ENCODE measurements at regions not wholly inside any gene's neighbourhood (a gene's known extent, or its start where the extent isn't known, plus 50 kb on each side); places are given as distances from the start of the nearest gene placed in this dataset.
"Not testable (repeated sequence)": the region's sequence is repeated elsewhere in the genome, so short reads cannot be mapped to it uniquely, and the experiment has no call there.

- TF ChIP-seq CTCF (IDR thresholded peaks at IDR 0.05); TCF7L2 (IDR thresholded peaks at IDR 0.05; ENCODE audit: low read depth, low read length); POLR2AphosphoS5 (IDR thresholded peaks at IDR 0.05; ENCODE audit: low read depth, low read length); SIN3A (IDR thresholded peaks at IDR 0.05; ENCODE audit: borderline replicate concordance, insufficient read depth, low read depth, low read length): not testable (repeated sequence)
- TF ChIP-seq, protein P1, sequence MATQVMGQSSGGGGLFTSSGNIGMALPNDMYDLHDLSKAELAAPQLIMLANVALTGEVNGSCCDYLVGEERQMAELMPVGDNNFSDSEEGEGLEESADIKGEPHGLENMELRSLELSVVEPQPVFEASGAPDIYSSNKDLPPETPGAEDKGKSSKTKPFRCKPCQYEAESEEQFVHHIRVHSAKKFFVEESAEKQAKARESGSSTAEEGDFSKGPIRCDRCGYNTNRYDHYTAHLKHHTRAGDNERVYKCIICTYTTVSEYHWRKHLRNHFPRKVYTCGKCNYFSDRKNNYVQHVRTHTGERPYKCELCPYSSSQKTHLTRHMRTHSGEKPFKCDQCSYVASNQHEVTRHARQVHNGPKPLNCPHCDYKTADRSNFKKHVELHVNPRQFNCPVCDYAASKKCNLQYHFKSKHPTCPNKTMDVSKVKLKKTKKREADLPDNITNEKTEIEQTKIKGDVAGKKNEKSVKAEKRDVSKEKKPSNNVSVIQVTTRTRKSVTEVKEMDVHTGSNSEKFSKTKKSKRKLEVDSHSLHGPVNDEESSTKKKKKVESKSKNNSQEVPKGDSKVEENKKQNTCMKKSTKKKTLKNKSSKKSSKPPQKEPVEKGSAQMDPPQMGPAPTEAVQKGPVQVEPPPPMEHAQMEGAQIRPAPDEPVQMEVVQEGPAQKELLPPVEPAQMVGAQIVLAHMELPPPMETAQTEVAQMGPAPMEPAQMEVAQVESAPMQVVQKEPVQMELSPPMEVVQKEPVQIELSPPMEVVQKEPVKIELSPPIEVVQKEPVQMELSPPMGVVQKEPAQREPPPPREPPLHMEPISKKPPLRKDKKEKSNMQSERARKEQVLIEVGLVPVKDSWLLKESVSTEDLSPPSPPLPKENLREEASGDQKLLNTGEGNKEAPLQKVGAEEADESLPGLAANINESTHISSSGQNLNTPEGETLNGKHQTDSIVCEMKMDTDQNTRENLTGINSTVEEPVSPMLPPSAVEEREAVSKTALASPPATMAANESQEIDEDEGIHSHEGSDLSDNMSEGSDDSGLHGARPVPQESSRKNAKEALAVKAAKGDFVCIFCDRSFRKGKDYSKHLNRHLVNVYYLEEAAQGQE (IDR thresholded peaks at IDR 0.05; ENCODE audit: insufficient read depth in 1 of 2, low read depth in 2 of 2, low read length in 1 of 2), result not testable (repeated sequence)
These were observed 76.6 kb downstream of the KCNJ18 start for GRCh38 chr17:21768729-21769462.

Data from Panc1 (cell line).